Loucy (cell line): ENCODE measurements at regions not wholly inside any gene's neighbourhood (a gene's known extent, or its start where the extent isn't known, plus 50 kb on each side); places are given as distances from the start of the nearest gene placed in this dataset.

Source experiments
- EZH2phosphoT487 ChIP-seq: fragments of 200-600 bp; IDR thresholded peaks from 2 replicates; pipeline ENCODE4 v1.6.1; 2018; ENCODE audit warnings: antibody characterized with exemption, mild to moderate bottlenecking, moderate library complexity, borderline replicate concordance
- TF ChIP-seq, protein P1 (sequence below): fragments of 200-600 bp; sonication (generic); conservative IDR thresholded peaks from 2 replicates; pipeline ENCODE4 v1.5.1; 2014; ENCODE audit warnings: mild to moderate bottlenecking, antibody characterized with exemption, low read length

- TF ChIP-seq, protein P1, sequence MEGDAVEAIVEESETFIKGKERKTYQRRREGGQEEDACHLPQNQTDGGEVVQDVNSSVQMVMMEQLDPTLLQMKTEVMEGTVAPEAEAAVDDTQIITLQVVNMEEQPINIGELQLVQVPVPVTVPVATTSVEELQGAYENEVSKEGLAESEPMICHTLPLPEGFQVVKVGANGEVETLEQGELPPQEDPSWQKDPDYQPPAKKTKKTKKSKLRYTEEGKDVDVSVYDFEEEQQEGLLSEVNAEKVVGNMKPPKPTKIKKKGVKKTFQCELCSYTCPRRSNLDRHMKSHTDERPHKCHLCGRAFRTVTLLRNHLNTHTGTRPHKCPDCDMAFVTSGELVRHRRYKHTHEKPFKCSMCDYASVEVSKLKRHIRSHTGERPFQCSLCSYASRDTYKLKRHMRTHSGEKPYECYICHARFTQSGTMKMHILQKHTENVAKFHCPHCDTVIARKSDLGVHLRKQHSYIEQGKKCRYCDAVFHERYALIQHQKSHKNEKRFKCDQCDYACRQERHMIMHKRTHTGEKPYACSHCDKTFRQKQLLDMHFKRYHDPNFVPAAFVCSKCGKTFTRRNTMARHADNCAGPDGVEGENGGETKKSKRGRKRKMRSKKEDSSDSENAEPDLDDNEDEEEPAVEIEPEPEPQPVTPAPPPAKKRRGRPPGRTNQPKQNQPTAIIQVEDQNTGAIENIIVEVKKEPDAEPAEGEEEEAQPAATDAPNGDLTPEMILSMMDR, result no peak
- no peak for TF ChIP-seq EZH2phosphoT487
Observed at GRCh38 chr6:11419763-11420453, 117.6 kb upstream of the TMEM170B start.
